ENCODE measurements at regions not wholly inside any gene's neighbourhood (a gene's known extent, or its start where the extent isn't known, plus 50 kb on each side); places are given as distances from the start of the nearest gene placed in this dataset.

- in situ Hi-C loops (cut with HindIII; ENCODE audit: low sequenced_read_pairs): no loop called here
- no peak for DNase-seq (ENCODE audit: low read depth)
- no peak overlapping the region for H3K4me3 ChIP-seq (ENCODE audit: low read depth, low read length)
- no peak for TF ChIP-seq CTCF (IDR thresholded peaks at IDR 0.05; ENCODE audit: low read depth, low read length, missing control alignments)
Measured at GRCh38 chr13:33642374-33643065, 175.4 kb upstream of the RFC3 start.

- no peak overlapping the region for H3K4me3 ChIP-seq (ENCODE audit: low read depth, low read length)
- in situ Hi-C loops (cut with HindIII; ENCODE audit: low sequenced_read_pairs): no loop called here
- no peak for DNase-seq (ENCODE audit: low read depth)
- no peak for TF ChIP-seq CTCF (IDR thresholded peaks at IDR 0.05; ENCODE audit: low read depth, low read length, missing control alignments)
Measured at GRCh38 chr13:33644581-33645543, 173.1 kb upstream of the RFC3 start.

- in situ Hi-C loops (cut with HindIII; ENCODE audit: low sequenced_read_pairs): no loop called here
- H3K4me3 ChIP-seq (ENCODE audit: low read depth, low read length): no peak overlapping the region
- TF ChIP-seq CTCF (IDR thresholded peaks at IDR 0.05; ENCODE audit: low read depth, low read length, missing control alignments): no peak
- no peak for DNase-seq (ENCODE audit: low read depth)
Measured at GRCh38 chr13:33645591-33646554, 172.1 kb upstream of the RFC3 start.

- TF ChIP-seq CTCF (IDR thresholded peaks at IDR 0.05; ENCODE audit: low read depth, low read length, missing control alignments): no peak
- in situ Hi-C loops (cut with HindIII; ENCODE audit: low sequenced_read_pairs): no loop called here
Measured at GRCh38 chr13:33649212-33649878, 168.6 kb upstream of the RFC3 start.

GRCh38 chr13:33651766-33652165, 166.2 kb upstream of the RFC3 start:
- TF ChIP-seq CTCF (IDR thresholded peaks at IDR 0.05; ENCODE audit: low read depth, low read length, missing control alignments): no peak
- in situ Hi-C loops (cut with HindIII; ENCODE audit: low sequenced_read_pairs): no loop called here
- H3K4me3 ChIP-seq (ENCODE audit: low read depth, low read length): no peak overlapping the region
- DNase-seq (ENCODE audit: low read depth): no peak

More at GRCh38 chr13:33649212-33649878, 168.6 kb upstream of the RFC3 start:
- H3K4me3 ChIP-seq (ENCODE audit: low read depth, low read length): no peak overlapping the region
- no peak for DNase-seq (ENCODE audit: low read depth)

Data from astrocyte of the cerebellum (primary cell).